Activated CD8-positive, alpha-beta memory T cell treated with anti-CD3 and anti-CD28 coated beads, Interleukin-2, amount 50 U/mL, for 24 hours (primary cell): ENCODE measurements at regions not wholly inside any gene's neighbourhood (a gene's known extent, or its start where the extent isn't known, plus 50 kb on each side); places are given as distances from the start of the nearest gene placed in this dataset.

Experiments used
- DNase-seq: peaks from one replicate; pipeline ENCODE4 v3.0.0-alpha.2; 2020; ENCODE audit errors: extremely low read depth

GRCh38 chr12:24083838-24084237 lies 134.4 kb upstream of the SOX5 start:
- no peak for DNase-seq

- DNase-seq, result no peak
Observed at GRCh38 chr12:24081606-24082005, 132.1 kb upstream of the SOX5 start.

- DNase-seq, result no peak
Observed at GRCh38 chr12:24081092-24081529, 131.6 kb upstream of the SOX5 start.

GRCh38 chr12:24080465-24080864 lies 131.0 kb upstream of the SOX5 start:
- no peak for DNase-seq

DNA sequence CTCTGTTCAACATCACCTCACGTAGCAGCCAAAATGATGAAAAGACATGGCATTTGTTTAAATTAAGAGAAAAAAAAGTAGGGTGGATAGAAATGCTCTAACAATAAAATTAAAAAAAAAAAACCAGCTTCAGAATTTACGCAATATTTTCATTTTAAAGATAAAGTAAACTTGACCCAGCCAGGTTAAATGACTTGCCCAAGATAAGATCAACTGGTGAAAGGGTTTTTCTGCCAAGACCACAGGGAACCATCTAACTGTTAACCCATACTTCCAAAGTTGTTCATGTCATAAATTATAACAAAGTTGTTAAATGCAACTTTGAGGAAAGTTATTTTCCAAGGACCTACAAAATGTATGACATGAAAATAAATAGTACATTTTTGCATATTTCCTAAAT lies 129.6 kb upstream of the SOX5 start:
- no peak for DNase-seq

DNA sequence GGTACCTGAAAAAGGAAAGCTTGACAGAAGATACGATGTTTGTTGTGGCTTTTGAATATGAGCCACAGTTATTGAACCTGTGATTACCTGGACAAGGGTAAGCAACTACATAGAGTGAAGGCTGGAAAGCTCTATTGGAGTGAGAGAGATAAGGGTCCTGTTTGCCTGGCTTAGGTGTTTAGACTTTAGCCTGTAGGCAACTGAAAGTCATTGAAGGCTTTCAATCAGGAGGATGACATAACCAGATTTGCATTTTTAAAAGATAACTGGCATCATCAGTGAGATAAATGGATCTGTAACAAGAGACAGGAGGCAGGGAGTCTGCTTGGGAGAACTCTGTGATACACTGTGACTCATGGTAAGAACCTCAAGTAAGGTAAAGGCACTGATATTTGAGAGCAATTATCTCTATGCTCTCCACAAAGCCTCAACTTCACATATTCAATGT lies 128.9 kb upstream of the SOX5 start:
- no peak for DNase-seq

- no peak for DNase-seq
Observed at GRCh38 chr12:24077161-24077560, 127.7 kb upstream of the SOX5 start.

GRCh38 chr12:24075650-24076049 lies 126.2 kb upstream of the SOX5 start:
- no peak for DNase-seq

DNA sequence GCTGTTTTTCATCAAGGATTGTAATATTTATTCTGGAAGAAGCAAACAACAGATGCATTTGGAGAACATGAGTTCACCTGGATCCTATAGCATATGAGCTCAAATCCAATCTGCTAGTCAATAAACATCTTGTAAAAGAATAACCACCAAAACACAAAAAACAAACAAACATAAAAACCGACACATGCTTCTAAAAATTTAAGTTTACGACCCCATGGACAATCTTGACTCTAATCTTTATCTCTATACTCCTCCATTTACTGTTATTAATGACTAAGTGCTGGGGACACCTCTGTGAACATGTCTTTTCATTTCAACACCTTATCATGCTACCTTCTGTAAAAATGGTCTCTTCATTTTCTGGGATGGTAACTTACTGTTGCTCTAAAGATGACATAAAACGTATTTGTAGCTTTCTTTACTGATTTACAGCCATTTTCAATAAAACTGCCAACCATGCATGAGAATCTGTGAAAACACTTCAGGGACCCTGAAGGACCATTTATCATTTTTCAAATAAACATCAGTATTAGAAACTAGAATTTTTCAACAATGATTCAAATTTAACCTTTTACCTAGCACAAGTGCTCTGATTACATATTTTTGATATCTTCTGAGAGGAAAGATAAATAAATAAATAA lies 123.8 kb upstream of the SOX5 start:
- DNase-seq, result no peak

- no peak for DNase-seq
Observed at GRCh38 chr12:24072302-24072701, 122.8 kb upstream of the SOX5 start.

DNA sequence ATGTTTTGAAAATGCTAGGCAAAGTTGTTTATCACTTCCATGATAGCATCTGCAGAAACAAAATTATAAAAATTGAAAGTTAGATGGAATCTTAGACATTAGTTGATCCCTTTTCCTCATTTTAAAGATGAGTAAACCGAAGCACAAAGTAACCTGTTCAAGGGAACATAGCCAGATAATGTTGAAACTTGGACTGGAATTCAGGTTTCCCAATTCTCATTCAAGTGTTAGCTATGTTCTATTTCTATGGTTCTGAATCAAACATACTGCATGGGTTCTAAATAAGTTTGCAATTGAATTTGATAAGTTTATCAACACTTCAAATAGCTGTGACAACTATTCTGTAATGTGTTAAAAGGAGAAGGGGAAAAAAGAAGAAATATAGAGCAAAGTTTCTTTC lies 122.4 kb upstream of the SOX5 start:
- no peak for DNase-seq

GRCh38 chr12:24069532-24070395 lies 120.3 kb upstream of the SOX5 start:
- no peak for DNase-seq

DNA sequence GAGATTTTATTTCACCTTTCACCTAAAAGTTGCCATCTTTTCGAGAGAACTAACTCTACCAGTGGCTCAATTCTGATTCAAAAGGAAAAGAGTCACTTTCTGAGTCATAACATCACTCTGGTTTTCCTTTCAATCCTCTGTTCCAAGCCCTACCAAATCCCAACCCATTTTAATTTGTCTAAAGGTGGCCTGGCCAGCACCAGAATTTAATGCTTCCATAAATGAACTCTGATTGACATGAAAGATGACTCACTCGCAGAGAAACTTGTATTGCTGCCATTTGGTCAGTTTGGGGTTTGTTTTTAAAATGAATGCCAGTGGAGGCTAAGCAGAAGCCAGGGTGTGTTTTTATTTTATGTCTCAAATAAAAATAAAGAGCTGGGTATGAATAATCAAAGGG lies 117.4 kb upstream of the SOX5 start:
- no peak for DNase-seq

DNA sequence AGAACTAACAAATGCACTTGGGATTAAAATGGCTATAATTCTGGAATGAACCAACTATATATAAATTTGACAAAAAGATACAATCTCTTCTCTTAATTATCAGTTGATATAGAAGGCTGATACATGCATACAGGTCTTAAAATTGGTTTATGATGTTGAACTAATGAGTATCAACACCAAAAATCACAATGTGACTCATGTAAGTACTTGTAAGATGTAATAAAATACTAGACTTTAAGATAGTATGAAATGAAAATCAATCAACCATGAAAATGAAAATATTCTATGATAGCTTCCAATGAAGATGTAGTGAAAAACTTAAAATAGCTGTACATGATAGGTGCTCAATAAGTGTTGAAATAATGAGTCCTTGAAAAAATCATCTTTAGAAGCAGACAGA lies 116.6 kb upstream of the SOX5 start:
- DNase-seq, result no peak

DNA sequence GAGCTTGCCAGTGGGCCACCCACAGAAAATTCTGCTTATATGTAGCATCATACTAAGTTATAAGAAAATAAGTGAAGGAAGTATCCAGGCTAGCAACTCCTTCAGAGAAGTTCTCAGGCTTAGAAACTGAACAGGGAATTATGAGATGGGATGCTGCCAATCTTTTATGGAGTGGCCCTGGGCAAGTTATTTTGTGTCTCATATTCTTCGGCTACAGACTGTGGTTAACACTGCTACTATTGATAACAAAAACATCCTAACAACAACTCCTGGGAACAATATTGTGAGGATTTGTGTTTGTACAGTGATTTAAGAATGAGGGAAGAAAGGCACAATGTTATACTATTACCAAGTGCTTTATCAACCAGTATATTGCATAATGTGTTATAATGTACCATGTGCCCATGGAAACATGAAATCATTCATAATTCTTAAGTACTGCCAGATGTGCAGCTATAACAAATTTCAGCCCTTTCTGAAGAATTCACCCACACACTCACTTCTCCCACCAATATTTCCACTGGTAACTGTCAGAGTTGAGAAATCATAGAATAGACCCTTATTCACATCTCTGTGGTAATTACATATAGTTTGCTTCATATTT lies 113.3 kb upstream of the SOX5 start:
- no peak for DNase-seq

GRCh38 chr12:24060089-24060488 lies 110.6 kb upstream of the SOX5 start:
- no peak for DNase-seq

DNA sequence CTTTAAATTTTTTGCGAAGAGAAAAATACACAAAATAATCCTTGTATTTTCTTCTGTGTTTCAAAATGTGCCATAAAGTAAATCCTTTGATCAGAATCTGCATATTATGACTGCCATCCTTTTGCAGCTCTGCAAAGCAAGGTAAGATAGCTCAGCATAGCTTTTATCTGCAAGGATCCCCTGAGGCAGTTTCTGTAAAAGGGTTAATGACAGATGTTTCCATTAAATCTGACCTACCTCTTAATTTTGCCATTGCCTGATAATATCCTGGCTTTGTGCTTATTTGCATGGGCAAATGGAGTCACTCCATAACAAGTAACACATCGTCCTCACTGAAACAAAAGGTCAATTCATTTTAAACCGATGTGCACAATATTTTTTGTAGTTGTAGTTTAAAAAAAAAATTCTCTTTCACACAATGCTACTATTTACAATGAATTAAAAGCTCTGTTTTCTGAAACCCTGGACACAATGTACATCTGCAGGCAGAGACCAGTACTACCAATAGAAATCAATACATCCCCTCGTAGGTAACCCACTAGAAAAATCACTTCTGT lies 108.5 kb upstream of the SOX5 start:
- no peak for DNase-seq

GRCh38 chr12:24055747-24056146 lies 106.3 kb upstream of the SOX5 start:
- no peak for DNase-seq

GRCh38 chr12:24054416-24054815 lies 104.9 kb upstream of the SOX5 start:
- no peak for DNase-seq

GRCh38 chr12:24049728-24050127 lies 100.3 kb upstream of the SOX5 start:
- DNase-seq, result no peak

DNA sequence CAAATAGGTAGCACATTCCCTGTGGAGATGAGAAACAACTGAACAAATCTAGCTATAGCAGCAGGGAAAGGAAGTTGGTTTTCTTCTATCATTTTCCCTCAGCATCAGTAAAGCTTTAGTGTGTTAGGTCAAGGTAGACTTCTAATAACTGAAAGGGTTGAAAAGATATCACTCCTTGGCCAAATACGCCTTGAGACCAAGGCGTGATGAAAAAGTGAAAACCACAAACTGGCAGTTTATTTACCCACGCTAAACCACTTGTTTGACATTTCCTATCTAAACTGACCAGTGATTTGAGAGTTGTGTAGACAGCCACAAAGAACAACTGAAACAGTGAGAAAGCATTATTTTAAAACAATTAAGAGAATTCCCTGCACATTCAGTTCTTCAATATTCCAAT lies 99.6 kb upstream of the SOX5 start:
- no peak for DNase-seq

DNA sequence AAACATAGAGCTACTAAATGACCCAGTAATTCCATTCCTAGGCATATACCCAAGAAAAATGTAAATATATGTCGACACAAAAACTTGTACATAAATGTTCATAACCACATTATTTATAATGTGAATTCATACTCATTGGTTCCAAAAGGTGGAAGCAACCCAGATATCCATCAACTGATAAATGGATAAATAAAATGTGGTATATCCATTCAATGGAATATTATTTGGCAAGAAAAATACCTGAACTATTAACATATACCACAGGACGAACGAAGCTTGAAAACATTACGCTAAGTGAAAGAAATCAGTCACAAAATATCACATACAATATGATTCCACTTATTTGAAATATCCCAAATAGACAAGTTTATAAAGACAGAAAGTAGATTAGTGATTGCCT lies 99.0 kb upstream of the SOX5 start:
- DNase-seq, result no peak

DNA sequence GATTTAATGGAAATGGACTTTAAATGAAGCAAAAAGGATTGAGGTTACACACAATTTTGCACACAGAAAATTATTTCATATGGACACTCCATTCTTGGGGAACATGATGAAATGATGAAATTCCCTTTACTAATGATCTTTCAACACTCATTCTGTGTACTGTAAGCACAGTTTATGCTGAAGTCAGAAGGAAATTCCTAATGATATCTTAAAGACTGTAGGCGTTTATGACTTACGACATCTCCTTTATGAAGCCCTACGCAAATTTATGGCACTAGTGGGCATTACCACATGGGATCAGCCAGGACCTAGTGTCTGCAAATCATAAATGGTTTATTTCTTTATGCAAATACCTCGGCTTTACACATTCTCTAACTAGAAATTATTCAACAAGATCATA lies 97.9 kb upstream of the SOX5 start:
- no peak for DNase-seq
